ENCODE measurements at regions not wholly inside any gene's neighbourhood (a gene's known extent, or its start where the extent isn't known, plus 50 kb on each side); places are given as distances from the start of the nearest gene placed in this dataset.

DNA sequence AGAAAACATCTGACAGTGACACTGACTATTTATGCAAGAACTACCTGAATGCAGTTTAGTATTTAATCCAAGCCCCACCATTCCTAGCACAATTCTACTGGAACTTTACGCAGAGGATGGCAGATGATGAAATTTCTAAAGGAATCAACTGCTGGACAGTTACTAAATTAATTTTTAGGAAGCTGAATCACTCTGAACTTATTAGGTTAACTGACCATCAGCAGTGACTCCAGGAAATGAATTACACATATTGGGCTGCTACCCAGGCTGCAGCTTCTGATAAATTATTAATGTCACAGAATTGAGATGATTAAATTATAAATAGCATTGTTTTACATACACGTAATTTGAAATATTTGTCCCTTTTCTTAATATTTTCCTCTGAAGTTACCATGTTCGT is 250.8 kb downstream of the TMEM182 start:
- Histone ChIP-seq H2AFZ (no peak overlapping the region), H4K20me1 (ENCODE audit: insufficient read depth) (no peaks in the 10 kb centered on the region), H3K4me3 (no peak overlapping the region), H3K9me2 (ENCODE audit: insufficient read depth) (no peaks in the 10 kb centered on the region), H3F3A (ENCODE audit: insufficient read depth) (no peaks in the 10 kb centered on the region), H3K79me2 (ENCODE audit: insufficient read depth) (no peaks in the 10 kb centered on the region), H3K9me3 (ENCODE audit: low read depth) (no peaks in the 10 kb centered on the region), H3K4me2 (ENCODE audit: unreplicated experiment) (no peak overlapping the region), H3K9ac (no peak overlapping the region), H3K36me3 (ENCODE audit: low read depth) (no peaks in the 10 kb centered on the region), H3K4me1 (ENCODE audit: insufficient read depth) (no peaks in the 10 kb centered on the region), H3K27me3 (replicated peaks; ENCODE audit: insufficient read depth) (no peaks in the 10 kb centered on the region; the same call in 1 of the 2 replicates), H3K27ac (no peak overlapping the region)
- no peak for DNase-seq
- WGBS, 2 experiments (ENCODE audit: low coverage in 1 of 2, low lambda C conversion rate in 2 of 2, missing lambda C conversion rate in 2 of 2) = 30 to 33% methylated on average over 3 of the region's 3 CpGs
- TF ChIP-seq EZH2 (IDR thresholded peaks at IDR 0.05; ENCODE audit: insufficient read depth, poor library complexity, severe bottlenecking) = no peak
- TF ChIP-seq EZH2phosphoT487 (IDR thresholded peaks at IDR 0.05; ENCODE audit: insufficient read depth, low read depth) = no peak
- in situ Hi-C loops (cut with MboI) = no loop called here

DNA sequence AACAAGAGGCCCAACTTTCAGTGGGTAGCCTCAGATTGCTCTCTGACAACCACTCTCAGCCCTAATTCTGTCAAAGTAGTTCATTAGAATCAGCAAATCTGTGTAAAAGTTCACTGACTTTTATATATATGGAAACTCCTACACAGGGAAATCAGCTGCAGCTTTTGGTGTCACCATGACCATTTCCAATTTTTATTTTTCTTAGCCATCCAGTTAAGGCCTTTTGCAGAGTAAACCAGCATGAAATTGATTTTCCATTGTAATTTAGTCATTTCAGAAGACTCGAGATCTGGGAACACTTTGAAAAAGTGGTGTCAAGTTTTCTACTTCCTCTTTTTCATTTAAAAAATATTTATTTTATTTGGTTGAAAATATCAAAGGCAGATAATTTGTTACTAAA is 263.2 kb downstream of the TMEM182 start:
- H3K9me2 ChIP-seq (ENCODE audit: insufficient read depth) = 0 out of 2 replicates have a peak, but pooled peaks cover 2% of the 10 kb centered on the region
- 13% methylated on average over 1 of the region's 1 CpG for WGBS, 2 experiments (ENCODE audit: low coverage in 1 of 2, low lambda C conversion rate in 2 of 2, missing lambda C conversion rate in 2 of 2)
- no peaks in the 10 kb centered on the region for H3K9me3 ChIP-seq (ENCODE audit: low read depth)
- in situ Hi-C loops (cut with MboI) = no loop called here
- H2AFZ ChIP-seq = no peak overlapping the region
- H3K27me3 ChIP-seq (replicated peaks; ENCODE audit: insufficient read depth) = no peaks in the 10 kb centered on the region
- H3K79me2 ChIP-seq (ENCODE audit: insufficient read depth) = no peaks in the 10 kb centered on the region
- no peaks in the 10 kb centered on the region for H3F3A ChIP-seq (ENCODE audit: insufficient read depth)
- no peak overlapping the region for H3K4me3 ChIP-seq
- no peaks in the 10 kb centered on the region for H3K36me3 ChIP-seq (ENCODE audit: low read depth)
- no peak overlapping the region for H3K27ac ChIP-seq
- no peaks in the 10 kb centered on the region for H4K20me1 ChIP-seq (ENCODE audit: insufficient read depth)
- no peak overlapping the region for H3K9ac ChIP-seq
- TF ChIP-seq EZH2 (IDR thresholded peaks at IDR 0.05; ENCODE audit: insufficient read depth, poor library complexity, severe bottlenecking) (no peak), EZH2phosphoT487 (IDR thresholded peaks at IDR 0.05; ENCODE audit: insufficient read depth, low read depth) (no peak)
- no peak overlapping the region for H3K4me2 ChIP-seq (ENCODE audit: unreplicated experiment)
- no peaks in the 10 kb centered on the region for H3K4me1 ChIP-seq (ENCODE audit: insufficient read depth)
- no peak for DNase-seq

DNA sequence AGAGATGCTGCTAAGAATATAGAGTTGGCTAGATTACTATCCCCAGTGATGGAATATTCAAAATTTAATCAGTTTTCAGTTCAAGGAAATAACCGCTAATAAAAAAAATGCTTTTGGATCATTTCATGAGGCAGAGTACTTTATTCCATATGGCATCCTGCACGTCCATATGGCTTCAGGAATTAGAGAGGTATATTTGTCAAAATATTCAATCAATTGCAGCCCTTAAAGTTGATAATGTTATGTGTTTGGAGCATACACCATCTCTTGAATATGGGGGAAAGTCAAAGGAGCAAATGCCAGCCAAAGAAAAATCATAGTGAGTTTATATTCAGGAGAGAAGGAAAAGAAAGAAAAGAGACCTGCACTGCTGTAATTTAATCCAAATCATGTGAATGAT is 266.4 kb downstream of the TMEM182 start:
- no peak for DNase-seq
- TF ChIP-seq EZH2phosphoT487 (IDR thresholded peaks at IDR 0.05; ENCODE audit: insufficient read depth, low read depth) (no peak), EZH2 (IDR thresholded peaks at IDR 0.05; ENCODE audit: insufficient read depth, poor library complexity, severe bottlenecking) (no peak)
- no peak overlapping the region for H3K4me2 ChIP-seq (ENCODE audit: unreplicated experiment)
- H3F3A ChIP-seq (ENCODE audit: insufficient read depth) = no peaks in the 10 kb centered on the region
- H3K9ac ChIP-seq = no peak overlapping the region
- in situ Hi-C loops (cut with MboI) = no loop called here
- H3K79me2 ChIP-seq (ENCODE audit: insufficient read depth) = no peaks in the 10 kb centered on the region
- 0 out of 2 replicates have a peak, but pooled peaks cover under 1% of the 10 kb centered on the region for H3K9me2 ChIP-seq (ENCODE audit: insufficient read depth)
- H3K4me3 ChIP-seq = no peak overlapping the region
- no peak overlapping the region for H2AFZ ChIP-seq
- no peaks in the 10 kb centered on the region for H3K4me1 ChIP-seq (ENCODE audit: insufficient read depth)
- no peaks in the 10 kb centered on the region for H3K36me3 ChIP-seq (ENCODE audit: low read depth)
- 0% methylated on average over 2 of the region's 2 CpGs for WGBS, 2 experiments (ENCODE audit: low coverage in 1 of 2, low lambda C conversion rate in 2 of 2, missing lambda C conversion rate in 2 of 2)
- no peaks in the 10 kb centered on the region for H4K20me1 ChIP-seq (ENCODE audit: insufficient read depth)
- H3K27me3 ChIP-seq (replicated peaks; ENCODE audit: insufficient read depth) = no peaks in the 10 kb centered on the region
- no peak overlapping the region for H3K27ac ChIP-seq
- H3K9me3 ChIP-seq (ENCODE audit: low read depth) = no peaks in the 10 kb centered on the region

Data from GM23248 (cell line).